ENCODE measurements at regions not wholly inside any gene's neighbourhood (a gene's known extent, or its start where the extent isn't known, plus 50 kb on each side); places are given as distances from the start of the nearest gene placed in this dataset.
"Not testable (repeated sequence)": the region's sequence is repeated elsewhere in the genome, so short reads cannot be mapped to it uniquely, and the experiment has no call there.

DNA sequence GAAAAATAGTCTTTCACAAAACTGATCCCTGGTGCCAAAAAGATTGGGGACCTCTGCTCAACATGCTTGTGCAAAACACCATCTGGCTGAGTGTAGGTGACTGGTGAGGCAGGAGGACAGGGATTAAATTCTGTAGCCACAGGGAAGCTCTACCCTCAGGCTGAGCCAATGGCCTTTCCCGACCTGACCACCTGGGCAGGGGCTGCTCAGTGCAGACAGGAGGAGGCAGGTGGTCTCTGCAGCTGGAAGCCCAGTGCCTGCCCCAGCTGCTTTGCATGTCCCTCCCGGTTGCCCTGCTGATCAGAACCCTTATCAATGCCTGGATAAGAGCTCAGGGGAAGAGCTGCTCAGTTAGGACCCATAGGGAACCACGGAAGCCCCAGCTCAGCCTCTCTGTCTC lies 235.3 kb downstream of the ANKRD36 start:
- H2AFZ ChIP-seq, result peak overlapping the region; percentile 56
- no peaks in the 10 kb centered on the region for H3K9me2 ChIP-seq (ENCODE audit: insufficient read depth)
- POLR2A ChIA-PET (ENCODE audit: unreplicated experiment), result interaction anchor here (0.6 to 0.9 kb wide), 2 partner anchors 9 to 297 kb away, joined by 3 to 5 read pairs; partner anchors contain the start of gene COX5B
- peak; percentile 15 to 42 for DNase-seq
- H3K4me3 ChIP-seq, result peak overlapping the region; percentile 1; the same call in 1 of the 2 replicates
- H3K9me3 ChIP-seq (ENCODE audit: insufficient read depth, low read depth), result no peaks in the 10 kb centered on the region
- H3K4me1 ChIP-seq (replicated peaks; ENCODE audit: insufficient read depth), result peaks cover 16% of the 10 kb centered on the region
- no peaks in the 10 kb centered on the region for H3K79me2 ChIP-seq (ENCODE audit: low read depth)
- H3K27me3 ChIP-seq (ENCODE audit: insufficient read depth, low read depth), result no peaks in the 10 kb centered on the region
- CTCF ChIA-PET, result interaction anchor here (0.6 kb wide), 2 partner anchors 328 to 447 kb away, joined by 3 to 12 read pairs; no protein-coding TSS in a partner anchor
- H4K20me1 ChIP-seq (ENCODE audit: insufficient read depth), result no peaks in the 10 kb centered on the region
- H3K27ac ChIP-seq, result 0 out of 2 replicates have a peak overlapping the region, but pooled peaks have one; percentile 16
- TF ChIP-seq CTCF (conservative IDR thresholded peaks at IDR 0.05), result no peak
- no peak for TF ChIP-seq EZH2 (IDR thresholded peaks at IDR 0.05; ENCODE audit: low read depth)
- BruUV-seq (replicated peaks), result no TSS peak
- H3K36me3 ChIP-seq (ENCODE audit: low read depth), result no peaks in the 10 kb centered on the region
- no peaks in the 10 kb centered on the region for H3F3A ChIP-seq (ENCODE audit: insufficient read depth, low read depth)
- intact Hi-C loops (cut with micrococcal nuclease; ENCODE audit: unreplicated experiment), result no loop called here
- H3K4me2 ChIP-seq, result peak overlapping the region; percentile 78

- H3K27ac ChIP-seq; H3K9me2 ChIP-seq (ENCODE audit: insufficient read depth); H3F3A ChIP-seq (ENCODE audit: insufficient read depth, low read depth); H4K20me1 ChIP-seq (ENCODE audit: insufficient read depth); H3K79me2 ChIP-seq (ENCODE audit: low read depth); H3K27me3 ChIP-seq (ENCODE audit: insufficient read depth, low read depth); POLR2A ChIA-PET (ENCODE audit: unreplicated experiment); H3K9me3 ChIP-seq (ENCODE audit: insufficient read depth, low read depth); H2AFZ ChIP-seq; intact Hi-C loops (cut with micrococcal nuclease; ENCODE audit: unreplicated experiment); DNase-seq; CTCF ChIA-PET; H3K4me3 ChIP-seq; BruUV-seq (replicated peaks); H3K4me2 ChIP-seq; H3K36me3 ChIP-seq (ENCODE audit: low read depth): not testable (repeated sequence)
- peaks cover 16% of the 10 kb centered on the region for H3K4me1 ChIP-seq (replicated peaks; ENCODE audit: insufficient read depth)
Observed at GRCh38 chr2:97344937-97345336, 232.0 kb downstream of the ANKRD36 start.

- H3K36me3 ChIP-seq (ENCODE audit: low read depth); H2AFZ ChIP-seq; intact Hi-C loops (cut with micrococcal nuclease; ENCODE audit: unreplicated experiment); DNase-seq; H3K4me2 ChIP-seq; H3K9me2 ChIP-seq (ENCODE audit: insufficient read depth); H4K20me1 ChIP-seq (ENCODE audit: insufficient read depth); CTCF ChIA-PET; H3F3A ChIP-seq (ENCODE audit: insufficient read depth, low read depth); H3K27me3 ChIP-seq (ENCODE audit: insufficient read depth, low read depth); H3K4me3 ChIP-seq; H3K27ac ChIP-seq; H3K79me2 ChIP-seq (ENCODE audit: low read depth); POLR2A ChIA-PET (ENCODE audit: unreplicated experiment); BruUV-seq (replicated peaks); H3K4me1 ChIP-seq (replicated peaks; ENCODE audit: insufficient read depth); H3K9me3 ChIP-seq (ENCODE audit: insufficient read depth, low read depth): not testable (repeated sequence)
Observed at GRCh38 chr2:97333674-97334073, 220.7 kb downstream of the ANKRD36 start.

DNA sequence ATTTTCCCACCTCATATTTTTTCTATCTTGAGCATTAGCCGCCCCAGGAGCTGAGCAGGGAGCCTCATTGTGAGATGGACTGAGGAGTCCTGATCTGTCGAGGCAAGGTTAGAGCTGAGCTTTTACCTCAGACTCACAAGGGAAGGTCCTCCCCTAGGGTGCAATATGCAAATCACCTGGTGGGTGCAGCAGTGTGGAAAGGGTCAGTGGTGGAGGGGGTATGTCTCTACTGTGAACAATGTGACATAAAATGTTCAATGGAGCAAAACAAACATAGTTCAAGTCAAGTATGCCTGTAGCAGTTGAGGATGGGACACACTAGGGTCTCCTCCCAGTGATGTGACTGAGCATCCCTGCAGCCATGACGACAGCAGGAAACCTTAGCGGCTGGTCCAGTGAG lies 219.2 kb downstream of the ANKRD36 start:
- intact Hi-C loops (cut with micrococcal nuclease; ENCODE audit: unreplicated experiment); H3F3A ChIP-seq (ENCODE audit: insufficient read depth, low read depth); H3K4me2 ChIP-seq; CTCF ChIA-PET; H3K36me3 ChIP-seq (ENCODE audit: low read depth); H3K27me3 ChIP-seq (ENCODE audit: insufficient read depth, low read depth); H3K27ac ChIP-seq; H3K79me2 ChIP-seq (ENCODE audit: low read depth); H2AFZ ChIP-seq; H3K9me3 ChIP-seq (ENCODE audit: insufficient read depth, low read depth); H3K4me3 ChIP-seq; DNase-seq; H3K9me2 ChIP-seq (ENCODE audit: insufficient read depth); POLR2A ChIA-PET (ENCODE audit: unreplicated experiment); H3K4me1 ChIP-seq (replicated peaks; ENCODE audit: insufficient read depth); H4K20me1 ChIP-seq (ENCODE audit: insufficient read depth); BruUV-seq (replicated peaks): not testable (repeated sequence)

GRCh38 chr2:97321936-97322713 lies 209.2 kb downstream of the ANKRD36 start:
- POLR2A ChIA-PET (ENCODE audit: unreplicated experiment); H3K9me2 ChIP-seq (ENCODE audit: insufficient read depth); DNase-seq; H3K4me1 ChIP-seq (replicated peaks; ENCODE audit: insufficient read depth); intact Hi-C loops (cut with micrococcal nuclease; ENCODE audit: unreplicated experiment); H3K27ac ChIP-seq; H3K27me3 ChIP-seq (ENCODE audit: insufficient read depth, low read depth); H3K4me2 ChIP-seq; H2AFZ ChIP-seq; H3F3A ChIP-seq (ENCODE audit: insufficient read depth, low read depth); H3K4me3 ChIP-seq; CTCF ChIA-PET; H3K79me2 ChIP-seq (ENCODE audit: low read depth); H3K9me3 ChIP-seq (ENCODE audit: insufficient read depth, low read depth); H3K36me3 ChIP-seq (ENCODE audit: low read depth); BruUV-seq (replicated peaks); H4K20me1 ChIP-seq (ENCODE audit: insufficient read depth): not testable (repeated sequence)

- CTCF ChIA-PET; H3K79me2 ChIP-seq (ENCODE audit: low read depth); H2AFZ ChIP-seq; H3K27ac ChIP-seq; H3K9me2 ChIP-seq (ENCODE audit: insufficient read depth); H3F3A ChIP-seq (ENCODE audit: insufficient read depth, low read depth); DNase-seq; H3K36me3 ChIP-seq (ENCODE audit: low read depth); H3K4me3 ChIP-seq; POLR2A ChIA-PET (ENCODE audit: unreplicated experiment); BruUV-seq (replicated peaks); intact Hi-C loops (cut with micrococcal nuclease; ENCODE audit: unreplicated experiment); H3K9me3 ChIP-seq (ENCODE audit: insufficient read depth, low read depth); H3K27me3 ChIP-seq (ENCODE audit: insufficient read depth, low read depth); H4K20me1 ChIP-seq (ENCODE audit: insufficient read depth); H3K4me1 ChIP-seq (replicated peaks; ENCODE audit: insufficient read depth); H3K4me2 ChIP-seq: not testable (repeated sequence)
Observed at GRCh38 chr2:97315358-97315757, 202.4 kb downstream of the ANKRD36 start.
